ENCODE measurements at regions not wholly inside any gene's neighbourhood (a gene's known extent, or its start where the extent isn't known, plus 50 kb on each side); places are given as distances from the start of the nearest gene placed in this dataset.

- peaks cover 6% of the 10 kb centered on the region for H3K9me3 Mint-ChIP-seq
These were observed 54.6 kb upstream of the STARD3NL start for GRCh38 chr7:38123494-38123893.

DNA sequence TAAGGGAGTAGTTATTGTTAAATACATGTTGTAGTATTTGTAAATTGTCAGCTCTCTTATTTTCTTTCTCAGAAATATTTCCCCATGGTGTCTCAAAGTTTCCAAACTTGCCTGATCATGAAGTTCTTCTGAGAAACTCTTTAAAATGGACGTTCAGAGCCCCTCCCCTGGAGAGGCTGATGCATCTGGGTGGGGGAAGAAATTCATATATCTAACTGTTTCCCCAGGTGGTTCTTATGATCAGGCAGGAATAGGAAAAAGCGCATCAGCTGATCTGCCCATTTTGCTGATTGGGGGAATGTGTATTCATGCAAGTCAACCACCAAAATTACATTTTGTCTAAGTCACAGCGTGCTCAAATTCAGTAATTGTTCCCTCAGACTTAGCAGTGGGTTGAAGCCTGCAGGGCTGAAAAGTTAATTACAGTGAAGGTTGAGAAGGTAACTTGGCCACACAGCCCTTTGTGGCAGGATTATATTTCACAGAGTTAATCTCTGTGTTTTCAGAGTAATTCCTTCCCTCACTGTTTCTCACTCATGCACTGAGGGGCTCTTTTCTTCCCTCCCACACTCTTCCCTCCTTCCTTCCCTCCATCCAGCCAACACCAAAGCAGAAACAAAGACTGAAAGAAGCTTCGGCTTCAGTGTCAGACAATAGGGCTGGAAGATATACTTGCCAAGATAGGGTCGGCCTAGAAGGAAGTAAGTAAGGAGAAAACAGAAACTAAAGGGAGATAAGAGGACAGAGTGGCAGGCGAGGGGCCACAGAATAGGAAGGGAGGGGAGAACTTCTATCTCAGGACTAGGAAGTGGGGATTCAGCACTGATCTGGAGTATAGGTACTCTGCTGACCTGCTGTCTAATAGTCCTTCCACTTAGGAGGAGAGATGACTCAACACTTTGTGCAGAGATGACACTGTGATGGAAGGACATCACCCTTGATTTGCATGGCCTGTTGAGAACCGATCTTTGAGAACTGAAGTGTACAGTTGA, 50.5 kb upstream of the STARD3NL start:
- Mint-ChIP-seq H3K4me1 (ENCODE audit: low read depth) (no peaks in the 10 kb centered on the region), H3K9me3 (no peaks in the 10 kb centered on the region), H3K4me3 (no peak overlapping the region), H3K36me3 (ENCODE audit: insufficient read depth) (no peaks in the 10 kb centered on the region), H3K27me3 (ENCODE audit: low read depth) (peaks cover 22% of the 10 kb centered on the region)
- ATAC-seq = no peak
- no peak for DNase-seq

More at GRCh38 chr7:38123494-38123893, 54.6 kb upstream of the STARD3NL start:
- no peak overlapping the region for H3K4me3 Mint-ChIP-seq
- DNase-seq (no peak), ATAC-seq (no peak)
- no peaks in the 10 kb centered on the region for H3K4me1 Mint-ChIP-seq (ENCODE audit: low read depth)
- H3K36me3 Mint-ChIP-seq (ENCODE audit: insufficient read depth) = no peaks in the 10 kb centered on the region
- peaks cover 10% of the 10 kb centered on the region for H3K27me3 Mint-ChIP-seq (ENCODE audit: low read depth)

Data from activated T-cell treated with anti-CD3 and anti-CD28 coated beads, Interleukin-2, amount 50 U/mL, for 4 hours (primary cell).